Pancreas (tissue), 10 donors: ENCODE measurements at regions not wholly inside any gene's neighbourhood (a gene's known extent, or its start where the extent isn't known, plus 50 kb on each side); places are given as distances from the start of the nearest gene placed in this dataset.

ENCODE experiments used
- ATAC-seq, 4 donors: fragments of 200-7000 bp; cut with Tn5 transposase; one replicate each; pipeline versions ENCODE4 v1.8.0 to v1.9.1; 2020; ENCODE audit warnings: mild to moderate bottlenecking in 4 of 4, moderate library complexity in 4 of 4
- DNase-seq, 6 donors: peaks; one replicate each; pipeline ENCODE4 v3.0.0-alpha.2; 2020
- FAIRE-seq: peaks from 2 replicates; lab custom pipeline; 2012; peaks lifted over from hg19 to GRCh38; lab: Jason Lieb, UNC
- H3K27ac ChIP-seq, 4 donors: fragments of 200-600 bp; sonication (generic); 1 replicate in 3 of 4; 2 replicates in 1 of 4; pipeline versions ENCODE4 v1.5.0 to v1.8.0; 2020
- H3K27me3 ChIP-seq, 4 donors: fragments of 200-600 bp; one replicate each; pipeline ENCODE4 v1.8.0; 2021
- H3K36me3 ChIP-seq, 3 donors: fragments of 200-600 bp; sonication (generic) in 1 of 3; one replicate each; pipeline versions ENCODE4 v1.5.0 to v1.8.0; 2020 to 2021
- H3K4me1 ChIP-seq, 3 donors: fragments of 200-600 bp; one replicate each; pipeline ENCODE4 v1.8.0; 2021
- H3K4me3 ChIP-seq, 4 donors: fragments of 200-600 bp; sonication (generic) in 2 of 4; one replicate each; pipeline versions ENCODE4 v1.5.0 to v1.8.0; 2020 to 2021
- H3K9me3 ChIP-seq, 4 donors: fragments of 200-600 bp; one replicate each; pipeline ENCODE4 v1.8.0; 2021
- WGBS, 2 donors: extraction: QIAGEN DNeasy Blood & Tissue Kit; methylation state at CpG; one replicate each; pipeline ENCODE4 v1.1.7; 2013; 5-methylcytosine and 5-hydroxymethylcytosine counted together
- intact Hi-C, 3 donors: fragments of 100-400 bp; cut with DNase I; formaldehyde crosslinking; loops; one replicate each; pipeline versions ENCODE4 v1.11.1 to v1.14.2; 2022
- TF ChIP-seq, protein P1 (sequence below), 4 donors: fragments of 200-600 bp; sonication (generic) in 3 of 4; IDR thresholded peaks; one replicate each; pipeline versions ENCODE4 v1.5.0 to v1.8.0; 2021; ENCODE audit warnings: antibody characterized with exemption in 4 of 4
- donor health status: healthy with polysubstance abuse.
- donor health status: DM: no; HTN: no; CAD: no; lungs with moderate emphysema.
- donor health status: DM: no; HTN: no; CAD: no.
- donor health status: control.
- donor health status: control.
- donor health status: Bipolar disorder and iron deficiency.
- donor health status: DM: yes; HTN: yes; CAD: no.
- donor health status: DM: no; HTN: no; CAD: no.
- donor health status: DM: no; HTN: no; CAD: no.
- donor health status: DM: yes; HTN: yes; CAD: no.

DNA sequence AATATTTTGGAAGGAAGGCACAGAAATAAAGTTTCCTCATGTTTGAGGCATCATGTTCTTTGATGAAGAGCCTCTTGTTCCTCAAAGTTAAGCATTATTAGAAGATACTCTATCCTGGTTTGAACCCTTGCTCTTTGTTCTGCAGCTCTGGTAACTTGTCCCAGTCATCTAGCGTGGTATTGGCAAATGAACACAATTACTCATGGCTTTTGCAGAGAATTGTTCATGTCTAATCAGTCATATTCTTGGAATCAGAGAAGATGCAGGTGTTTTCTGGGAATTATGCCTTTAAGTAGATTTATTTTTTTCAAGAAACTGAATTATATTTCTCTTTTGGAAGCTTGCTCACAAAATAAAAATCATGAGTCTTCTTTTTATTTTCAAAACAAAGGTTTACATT lies 52.9 kb upstream of the HPGDS start:
- DNase-seq, result no peak
- FAIRE-seq, result no peak
- no peaks in the 10 kb centered on the region for H3K9me3 ChIP-seq
- H3K4me3 ChIP-seq, result no peak overlapping the region
- no peaks in the 10 kb centered on the region for H3K36me3 ChIP-seq
- WGBS, 2 donors, result 42 to 48% methylated on average over 1 of the region's 1 CpG
- peaks cover 0 to 3% (median 0%) of the 10 kb centered on the region in 3 donors for H3K4me1 ChIP-seq
- intact Hi-C loops, result loop anchor here in 1 of 3 donors (10.0 kb wide), 1 partner anchor 91 kb away; no protein-coding TSS in a partner anchor
- ATAC-seq, result no peak
- TF ChIP-seq, protein P1, sequence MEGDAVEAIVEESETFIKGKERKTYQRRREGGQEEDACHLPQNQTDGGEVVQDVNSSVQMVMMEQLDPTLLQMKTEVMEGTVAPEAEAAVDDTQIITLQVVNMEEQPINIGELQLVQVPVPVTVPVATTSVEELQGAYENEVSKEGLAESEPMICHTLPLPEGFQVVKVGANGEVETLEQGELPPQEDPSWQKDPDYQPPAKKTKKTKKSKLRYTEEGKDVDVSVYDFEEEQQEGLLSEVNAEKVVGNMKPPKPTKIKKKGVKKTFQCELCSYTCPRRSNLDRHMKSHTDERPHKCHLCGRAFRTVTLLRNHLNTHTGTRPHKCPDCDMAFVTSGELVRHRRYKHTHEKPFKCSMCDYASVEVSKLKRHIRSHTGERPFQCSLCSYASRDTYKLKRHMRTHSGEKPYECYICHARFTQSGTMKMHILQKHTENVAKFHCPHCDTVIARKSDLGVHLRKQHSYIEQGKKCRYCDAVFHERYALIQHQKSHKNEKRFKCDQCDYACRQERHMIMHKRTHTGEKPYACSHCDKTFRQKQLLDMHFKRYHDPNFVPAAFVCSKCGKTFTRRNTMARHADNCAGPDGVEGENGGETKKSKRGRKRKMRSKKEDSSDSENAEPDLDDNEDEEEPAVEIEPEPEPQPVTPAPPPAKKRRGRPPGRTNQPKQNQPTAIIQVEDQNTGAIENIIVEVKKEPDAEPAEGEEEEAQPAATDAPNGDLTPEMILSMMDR (IDR thresholded peaks at IDR 0.05), result no peak
- H3K27ac ChIP-seq, result no peak overlapping the region
- H3K27me3 ChIP-seq, result no peaks in the 10 kb centered on the region

DNA sequence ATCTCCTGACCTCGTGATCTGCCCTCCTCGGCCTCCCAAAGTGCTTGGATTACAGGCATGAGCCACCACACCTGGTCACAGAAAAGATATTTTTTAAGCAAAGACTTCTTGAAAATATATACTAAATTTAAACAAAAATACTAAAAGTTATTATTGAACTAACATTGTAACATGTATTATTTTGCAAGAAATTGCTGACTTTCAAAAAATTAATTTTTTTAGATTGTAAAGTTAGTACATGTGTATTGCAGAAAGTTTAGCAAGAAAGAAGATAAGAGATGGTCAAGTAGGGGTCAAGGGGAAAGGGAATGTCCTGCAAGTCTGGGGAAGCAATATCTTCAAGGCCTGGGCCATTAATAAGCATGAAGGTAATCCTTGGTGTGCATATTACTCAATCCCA lies 54.3 kb upstream of the HPGDS start:
- FAIRE-seq (no peak), ATAC-seq (no peak), DNase-seq (no peak)
- Histone ChIP-seq H3K27me3 (no peaks in the 10 kb centered on the region), H3K4me1 (peaks cover 0 to 3% (median 0%) of the 10 kb centered on the region in 3 donors), H3K36me3 (no peaks in the 10 kb centered on the region), H3K9me3 (no peaks in the 10 kb centered on the region), H3K27ac (no peak overlapping the region), H3K4me3 (no peak overlapping the region)
- TF ChIP-seq, protein P1 (IDR thresholded peaks at IDR 0.05), result no peak
- WGBS, 2 donors, result 91 to 92% methylated on average over 2 of the region's 2 CpGs
- intact Hi-C loops, result loop anchor here in 1 of 3 donors (10.0 kb wide), 1 partner anchor 92 kb away; no protein-coding TSS in a partner anchor

DNA sequence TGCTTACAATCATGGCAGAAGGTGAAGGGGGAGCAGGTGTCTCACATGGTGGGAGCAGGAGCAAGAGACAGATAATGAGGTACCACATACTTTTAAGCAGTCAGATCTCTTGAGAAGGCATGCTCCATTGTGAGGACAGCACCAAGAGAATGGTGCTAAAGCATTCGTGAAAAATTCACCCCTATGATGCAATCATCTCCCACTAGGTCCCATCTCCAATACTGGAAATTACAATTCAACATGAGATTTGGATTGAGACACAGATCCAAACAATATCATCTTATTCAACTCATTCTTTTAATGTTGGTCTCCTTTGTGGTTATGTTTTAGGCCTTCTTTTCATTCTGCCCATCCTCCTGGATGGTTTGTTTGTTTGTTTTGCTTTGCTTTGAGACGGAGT lies 54.1 kb upstream of the PDLIM5 start:
- Histone ChIP-seq H3K27ac (no peak overlapping the region), H3K36me3 (no peaks in the 10 kb centered on the region), H3K9me3 (no peaks in the 10 kb centered on the region), H3K4me1 (peaks cover 0 to 3% (median 0%) of the 10 kb centered on the region in 3 donors), H3K27me3 (no peaks in the 10 kb centered on the region), H3K4me3 (no peak overlapping the region)
- 79 to 87% methylated on average over 2 of the region's 2 CpGs for WGBS, 2 donors
- TF ChIP-seq, protein P1 (IDR thresholded peaks at IDR 0.05), result no peak
- FAIRE-seq (no peak), ATAC-seq (no peak), DNase-seq (no peak)
- intact Hi-C loops, result loop anchor here in 1 of 3 donors (10.0 kb wide), 1 partner anchor 93 kb away; no protein-coding TSS in a partner anchor

DNA sequence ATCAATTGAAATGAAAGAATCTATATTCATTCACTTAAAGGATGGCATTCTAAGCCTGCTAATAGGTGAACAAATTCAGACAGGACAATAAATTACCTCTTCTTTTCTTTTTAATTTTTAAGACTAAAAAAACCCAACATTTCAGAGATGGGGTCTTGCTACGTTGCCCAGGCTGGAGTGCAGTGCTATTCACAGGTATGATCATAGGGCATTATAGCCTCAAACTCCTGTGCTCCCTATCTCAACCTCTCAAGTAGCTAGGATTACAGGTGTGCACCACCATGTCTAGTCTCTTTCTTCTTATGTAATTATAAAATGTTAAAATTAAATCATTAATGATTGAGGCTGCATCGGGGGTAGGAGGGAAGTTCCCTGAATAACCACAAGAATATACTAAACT lies 52.5 kb upstream of the PDLIM5 start:
- DNase-seq, result no peak
- WGBS, 2 donors, result 80 to 95% methylated on average over 2 of the region's 2 CpGs
- Histone ChIP-seq H3K36me3 (no peaks in the 10 kb centered on the region), H3K27me3 (no peaks in the 10 kb centered on the region), H3K4me1 (peaks cover 0 to 3% (median 0%) of the 10 kb centered on the region in 3 donors), H3K27ac (no peak overlapping the region), H3K4me3 (no peak overlapping the region), H3K9me3 (no peaks in the 10 kb centered on the region)
- intact Hi-C loops, result loop anchor here in 1 of 3 donors (10.0 kb wide), 1 partner anchor 94 kb away; no protein-coding TSS in a partner anchor
- ATAC-seq, result no peak
- no peak for FAIRE-seq
- TF ChIP-seq, protein P1 (IDR thresholded peaks at IDR 0.05), result no peak

DNA sequence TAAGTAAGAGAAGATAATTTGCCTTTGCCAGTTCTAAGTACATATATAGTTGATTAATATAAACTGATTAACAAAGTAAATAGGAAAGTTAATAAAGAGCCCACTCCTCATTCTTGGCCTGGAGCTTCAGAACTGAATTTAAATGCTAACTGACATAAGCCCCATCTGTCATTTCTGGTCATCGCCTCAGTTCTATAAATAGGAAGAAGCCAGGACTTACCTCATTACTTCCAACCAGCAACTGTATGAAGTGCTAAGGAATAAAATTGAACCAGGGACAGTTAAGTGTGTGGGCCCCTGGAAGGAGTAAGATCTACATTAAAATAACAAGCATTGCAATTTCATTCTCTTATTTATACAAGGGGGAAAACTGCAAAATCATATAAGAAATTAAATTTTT lies 52.0 kb upstream of the PDLIM5 start:
- Histone ChIP-seq H3K4me3 (no peak overlapping the region), H3K27ac (no peak overlapping the region), H3K36me3 (no peaks in the 10 kb centered on the region), H3K27me3 (no peaks in the 10 kb centered on the region), H3K4me1 (peaks cover 0 to 3% (median 0%) of the 10 kb centered on the region in 3 donors), H3K9me3 (no peaks in the 10 kb centered on the region)
- DNase-seq, result no peak
- intact Hi-C loops, result loop anchor here in 1 of 3 donors (10.0 kb wide), 1 partner anchor 95 kb away; no protein-coding TSS in a partner anchor
- no peak for ATAC-seq
- FAIRE-seq, result no peak
- WGBS, 2 donors, result 78 to 92% methylated on average over 1 of the region's 1 CpG
- TF ChIP-seq, protein P1 (IDR thresholded peaks at IDR 0.05), result no peak
